GM21390 (cell line): ENCODE measurements at regions not wholly inside any gene's neighbourhood (a gene's known extent, or its start where the extent isn't known, plus 50 kb on each side); places are given as distances from the start of the nearest gene placed in this dataset.
"Not testable (repeated sequence)": the region's sequence is repeated elsewhere in the genome, so short reads cannot be mapped to it uniquely, and the experiment has no call there.

Experiments
- ATAC-seq: cut with Tn5 transposase; IDR thresholded peaks from one replicate; pipeline ENCODE4 v1.9.1; 2021; ENCODE audit not compliant: unreplicated experiment

DNA sequence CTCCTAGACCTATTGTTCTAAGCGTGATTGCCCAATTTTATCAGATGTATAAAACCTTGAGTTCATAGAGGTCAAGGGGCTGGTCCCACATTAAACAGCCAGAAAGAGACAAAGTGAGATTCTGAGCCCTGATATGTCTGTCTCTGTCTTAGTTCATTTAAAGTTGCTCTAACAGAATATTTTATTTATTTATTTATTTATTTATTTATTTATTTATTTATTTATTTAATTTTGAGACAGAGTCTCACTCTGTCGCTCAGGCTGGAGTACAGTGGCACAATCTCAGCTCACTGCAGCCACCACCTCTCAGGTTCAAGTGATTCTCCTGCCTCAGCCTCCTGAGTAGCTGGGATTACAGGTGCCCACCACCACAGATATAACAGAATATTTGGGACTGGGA is 1999.6 kb upstream of the WWC1 start:
- not testable (repeated sequence) for ATAC-seq

DNA sequence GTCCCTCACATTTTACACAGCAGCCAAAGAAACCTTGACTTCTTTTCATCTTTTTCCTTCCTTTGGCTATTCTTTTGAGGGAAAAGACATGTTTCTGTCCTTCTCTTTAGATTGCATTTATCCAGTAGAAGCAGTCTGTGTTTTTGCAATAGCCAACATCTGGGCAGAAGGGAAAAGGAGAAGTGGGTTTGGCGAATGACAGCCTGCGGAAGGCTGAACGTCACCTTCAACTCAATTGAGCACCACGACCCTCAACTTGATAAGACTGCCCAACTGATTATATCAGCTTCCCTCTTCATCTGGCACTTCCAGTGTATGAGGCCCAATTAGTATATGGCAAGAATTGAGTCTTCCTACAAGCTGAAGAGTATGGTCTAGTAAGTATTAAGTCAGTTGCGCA is 1997.6 kb upstream of the WWC1 start:
- ATAC-seq: no peak

DNA sequence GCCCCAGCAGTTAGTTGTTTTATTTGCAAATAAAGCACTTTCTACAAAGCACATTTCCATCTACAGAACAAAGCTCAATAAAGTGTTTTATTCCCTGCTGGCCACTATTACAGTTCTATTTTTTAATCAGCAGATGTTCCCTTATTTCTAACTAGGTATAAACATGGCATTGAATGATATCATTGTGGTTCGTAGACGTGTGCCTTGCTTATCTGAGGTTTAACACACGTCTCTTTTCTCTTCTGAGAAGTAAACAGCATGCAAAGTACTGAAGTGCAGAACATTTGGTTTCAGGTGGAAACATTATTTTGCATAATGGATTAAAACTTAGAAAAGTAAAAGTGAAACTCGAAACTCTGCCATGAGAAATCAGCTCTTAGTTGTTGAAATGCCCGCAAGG is 1989.3 kb upstream of the WWC1 start:
- ATAC-seq: no peak

DNA sequence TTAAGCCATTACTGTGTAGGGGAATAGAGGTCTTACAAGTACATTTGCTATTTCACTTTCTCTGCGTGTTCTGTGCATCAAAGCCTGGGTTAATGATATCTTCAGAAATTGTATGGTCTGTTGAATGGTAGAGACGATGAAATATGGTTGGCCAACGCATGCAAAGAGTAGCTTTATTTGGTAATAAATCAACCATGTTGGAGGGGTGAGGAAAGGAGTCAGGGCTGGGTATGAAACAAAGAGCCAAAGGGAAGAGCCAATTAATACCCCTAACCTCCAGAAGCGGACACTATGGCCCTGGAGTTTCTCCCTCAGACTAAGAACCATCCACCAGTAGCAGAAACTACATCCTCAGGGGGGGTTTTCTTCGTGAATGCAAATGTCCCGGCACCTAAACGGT is 1974.0 kb upstream of the WWC1 start:
- no peak for ATAC-seq

DNA sequence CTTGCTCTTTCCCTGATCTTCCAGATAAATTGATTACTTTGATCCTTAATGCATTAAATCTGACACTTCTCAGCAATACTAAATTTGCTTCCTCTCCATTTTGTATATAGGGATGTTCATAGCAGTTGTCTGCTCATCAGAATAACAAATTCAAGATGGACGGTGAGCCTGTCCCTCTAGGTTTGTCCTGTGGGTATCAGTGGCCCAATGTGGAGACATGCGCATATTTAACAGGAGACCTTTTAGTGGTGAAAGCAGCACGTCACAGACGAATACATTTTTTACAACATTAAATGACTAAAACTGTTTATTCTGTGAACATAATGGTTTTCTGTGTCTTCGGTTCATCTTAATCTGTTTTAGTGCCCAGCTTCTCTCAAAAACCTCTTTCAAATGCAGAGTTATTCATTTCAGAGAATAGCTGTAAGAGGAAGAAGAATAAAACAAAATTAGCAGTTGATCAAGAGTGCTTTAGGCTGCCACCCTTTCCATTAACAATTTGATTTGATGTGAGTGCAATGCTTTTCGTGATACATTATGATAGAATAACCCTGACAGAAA is 1970.4 kb upstream of the WWC1 start:
- no peak for ATAC-seq

DNA sequence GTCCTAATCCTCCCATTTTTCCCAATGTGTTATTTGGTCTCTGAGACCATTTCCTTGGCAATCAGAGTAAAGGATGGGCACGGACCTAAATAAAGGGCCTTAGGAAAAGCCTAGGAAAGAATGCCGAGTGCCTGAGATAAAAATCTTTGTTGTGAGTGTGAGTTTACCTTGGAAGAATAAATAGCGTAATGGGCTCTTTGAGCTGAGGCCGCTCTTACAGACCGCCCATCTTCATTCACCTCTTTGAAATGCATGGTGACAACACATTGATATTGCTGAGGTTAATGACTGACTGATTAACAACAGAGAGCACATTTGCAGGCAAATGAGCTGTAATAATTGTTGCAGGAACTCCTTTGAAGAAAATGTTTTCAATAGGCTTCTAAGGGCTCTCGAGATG is 1967.1 kb upstream of the WWC1 start:
- ATAC-seq: no peak

DNA sequence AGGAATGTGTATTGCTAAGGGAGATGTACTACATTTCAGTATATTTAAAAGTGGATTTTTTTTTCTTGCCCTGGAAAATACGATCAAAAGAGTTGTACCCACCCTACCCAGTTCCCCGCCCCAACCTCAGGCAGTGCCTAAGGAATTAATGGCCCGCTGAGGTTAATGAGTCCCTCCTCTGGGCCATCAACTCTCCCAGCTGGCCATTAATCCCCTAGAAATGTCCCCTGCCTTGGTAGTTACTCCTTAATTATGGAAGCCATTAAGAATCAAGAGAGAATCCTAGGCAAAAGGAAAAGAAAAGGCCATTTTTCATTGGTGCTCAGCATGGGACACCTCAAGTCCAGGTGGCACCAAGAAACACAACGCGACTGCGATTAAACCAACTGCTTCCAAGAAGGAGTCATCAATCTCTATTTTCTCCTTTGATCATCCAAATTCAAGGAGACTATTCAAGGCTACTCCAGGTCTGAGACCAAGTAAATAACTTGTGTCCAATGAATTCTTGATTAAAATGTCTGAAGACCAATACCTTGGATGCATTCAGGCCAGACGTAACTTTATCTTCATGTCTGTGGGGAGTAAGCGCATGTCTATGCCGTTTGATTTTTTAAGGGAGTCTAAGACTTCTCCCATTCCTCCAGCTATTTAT is 1962.2 kb upstream of the WWC1 start:
- no peak for ATAC-seq

DNA sequence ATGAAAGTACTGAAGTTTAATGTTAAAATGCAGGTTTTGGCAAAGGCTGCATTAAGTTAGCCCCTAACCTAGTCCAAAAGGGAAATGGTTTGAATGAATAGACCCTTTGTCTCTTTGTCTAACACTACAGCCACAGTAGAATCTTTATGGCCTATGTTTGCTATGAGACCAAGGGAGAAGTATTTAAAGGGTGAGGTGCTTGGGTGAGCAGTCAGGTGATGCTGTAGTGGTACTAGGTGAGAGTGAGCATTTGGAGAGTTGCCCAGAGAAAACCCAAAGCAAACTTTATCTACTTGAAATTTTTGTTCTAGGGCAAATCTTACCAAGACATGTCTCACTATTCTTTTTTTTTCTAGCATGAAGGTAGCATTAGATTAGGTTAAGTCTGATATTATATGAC is 1961.4 kb upstream of the WWC1 start:
- no peak for ATAC-seq

DNA sequence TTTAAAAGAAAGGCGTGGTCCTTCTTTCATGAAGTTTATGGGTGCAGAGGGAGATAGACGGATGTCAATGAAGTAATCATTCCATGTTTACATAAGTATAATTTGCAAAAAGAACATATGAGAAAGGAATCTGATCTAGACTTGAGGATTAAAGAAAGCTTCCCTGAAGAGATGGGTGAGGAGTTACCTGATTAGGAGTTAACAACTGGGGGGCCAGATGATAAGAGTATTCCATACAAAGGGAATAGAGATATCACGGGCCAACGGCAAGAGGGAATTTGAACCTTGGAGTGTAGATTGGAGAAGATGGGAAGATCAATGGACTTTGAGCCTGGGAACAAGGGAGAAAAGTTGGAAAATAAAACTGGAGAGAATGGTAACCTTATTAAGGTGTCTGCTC is 1959.9 kb upstream of the WWC1 start:
- ATAC-seq: no peak

DNA sequence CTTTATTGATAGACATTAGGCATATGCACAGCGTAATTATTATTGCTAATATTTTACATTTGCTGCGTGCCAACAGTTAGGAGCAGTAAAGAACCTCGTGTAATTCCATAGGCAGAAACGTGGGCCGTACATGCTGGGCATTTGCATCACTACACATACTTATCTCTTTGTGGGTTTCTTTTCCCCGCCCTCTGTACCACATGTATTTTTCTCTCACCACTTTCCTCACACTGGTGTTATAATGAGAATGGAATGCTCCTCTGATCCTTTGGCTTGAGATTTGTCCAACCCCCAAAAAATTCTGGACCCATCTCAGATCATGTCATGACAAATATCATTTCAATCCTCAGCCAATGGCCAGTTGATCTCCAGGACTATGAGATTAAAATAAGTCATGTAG is 1952.6 kb upstream of the WWC1 start:
- no peak for ATAC-seq

DNA sequence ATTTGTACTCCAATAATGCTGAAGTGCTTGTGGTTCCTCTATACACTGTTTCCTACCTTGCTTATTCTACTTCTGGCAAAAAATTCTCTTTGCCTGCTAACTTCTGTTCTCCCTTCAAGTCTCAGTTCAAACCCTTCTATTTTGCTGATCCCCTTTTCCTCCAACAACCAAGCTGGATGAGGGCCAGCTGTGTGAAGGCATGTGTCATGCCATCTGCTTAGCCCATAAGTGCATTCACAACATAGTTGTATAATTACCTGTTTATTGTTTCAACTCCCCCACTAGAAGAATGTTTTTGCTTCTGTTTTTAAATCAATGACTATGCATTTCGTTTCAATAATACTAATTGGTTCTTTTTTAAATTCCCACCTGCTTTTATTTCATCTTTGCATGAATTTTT is 1951.4 kb upstream of the WWC1 start:
- no peak for ATAC-seq

DNA sequence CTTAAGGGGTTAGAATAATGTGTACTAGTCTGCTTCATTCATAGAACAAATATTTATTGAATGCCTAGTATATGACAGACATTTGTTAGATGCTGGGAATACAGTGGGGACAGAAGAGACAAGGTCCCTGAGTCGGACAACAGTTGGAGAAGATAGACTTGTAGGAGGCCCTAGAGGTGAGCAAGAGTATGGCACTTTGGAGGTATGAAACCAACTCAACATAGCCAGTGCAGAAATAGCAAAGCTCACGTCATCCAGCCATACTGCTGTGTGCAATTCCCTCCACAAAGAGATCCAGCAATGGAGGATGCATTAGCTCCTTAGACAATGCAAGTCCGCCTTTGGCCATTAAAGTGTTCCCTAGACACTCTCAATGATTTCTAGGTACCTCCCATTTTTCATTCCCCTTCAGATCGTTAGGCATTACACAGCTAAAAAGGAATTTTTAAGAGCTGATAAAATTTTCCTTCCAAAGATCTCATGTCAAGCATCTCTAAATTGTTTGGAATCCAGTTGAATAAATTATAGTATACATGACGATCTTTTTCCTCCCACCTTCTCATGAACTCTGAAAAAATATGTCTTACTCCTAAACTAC is 1949.6 kb upstream of the WWC1 start:
- ATAC-seq: no peak

DNA sequence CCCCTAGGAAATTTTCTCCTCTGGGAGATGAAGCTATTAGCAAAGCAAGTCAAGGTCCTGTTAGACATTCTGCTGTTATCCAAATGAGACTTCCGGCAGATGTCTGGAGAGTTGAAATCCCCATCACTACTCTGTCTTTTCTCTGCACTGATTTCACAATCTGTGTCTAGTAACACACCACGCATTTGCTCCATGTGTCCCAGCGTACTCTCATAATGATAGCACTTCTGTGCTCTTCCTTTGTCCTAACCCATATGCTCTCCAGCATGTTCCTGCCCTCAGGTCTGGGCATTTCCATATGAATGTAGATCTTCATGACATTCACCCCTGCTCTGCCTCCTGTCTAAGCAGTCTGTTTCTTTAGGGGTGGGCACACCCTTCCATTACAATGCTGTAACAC is 1949.0 kb upstream of the WWC1 start:
- no peak for ATAC-seq

DNA sequence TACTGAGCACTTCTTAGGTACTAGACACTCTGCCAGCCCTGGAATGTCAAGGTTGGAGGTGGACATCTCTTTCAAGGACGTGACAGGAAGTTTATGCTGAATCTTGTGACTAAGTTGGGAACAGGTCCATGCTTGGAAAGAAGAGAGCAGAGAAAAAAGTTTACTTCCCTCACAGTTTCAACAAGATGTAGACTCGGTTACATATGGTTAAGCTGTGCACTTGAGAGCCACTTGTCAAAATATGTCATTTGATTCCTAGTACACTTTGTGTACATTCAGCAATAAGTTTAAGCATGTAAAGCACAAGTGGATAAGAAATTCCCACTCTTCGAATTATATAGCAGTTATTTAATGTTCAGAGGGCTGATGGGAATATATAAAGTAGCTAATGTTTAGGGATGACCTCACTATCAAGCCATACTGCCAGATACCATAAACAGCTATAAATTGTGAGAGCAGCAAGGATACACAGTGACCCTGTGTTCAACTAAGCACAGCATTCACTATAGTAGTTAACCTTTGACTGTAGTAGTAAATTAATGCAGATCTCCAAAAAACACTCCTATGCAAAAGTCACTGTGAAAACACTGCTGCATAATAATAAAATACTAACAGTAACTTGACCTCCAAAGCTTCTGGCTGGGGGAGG is 1944.6 kb upstream of the WWC1 start:
- ATAC-seq: no peak

DNA sequence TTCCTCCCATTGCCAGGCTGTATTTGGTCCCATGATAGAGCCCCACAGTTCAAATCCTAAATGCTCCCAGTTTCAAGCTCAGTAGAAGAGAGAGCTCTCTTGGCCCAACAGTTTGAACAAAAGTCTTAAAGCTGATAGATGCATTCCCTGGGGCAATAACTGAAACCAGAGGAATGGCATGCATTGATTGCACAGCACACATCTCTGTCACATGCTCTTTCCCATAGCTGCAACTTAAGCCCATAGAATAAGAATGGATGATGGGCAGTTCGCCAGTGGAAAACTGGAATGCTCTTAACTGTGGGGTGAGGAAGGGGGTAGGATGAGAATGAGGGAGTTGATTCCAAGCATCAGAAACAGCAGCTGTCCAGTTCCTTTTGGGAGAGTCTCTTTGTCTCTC is 1942.4 kb upstream of the WWC1 start:
- ATAC-seq: no peak

DNA sequence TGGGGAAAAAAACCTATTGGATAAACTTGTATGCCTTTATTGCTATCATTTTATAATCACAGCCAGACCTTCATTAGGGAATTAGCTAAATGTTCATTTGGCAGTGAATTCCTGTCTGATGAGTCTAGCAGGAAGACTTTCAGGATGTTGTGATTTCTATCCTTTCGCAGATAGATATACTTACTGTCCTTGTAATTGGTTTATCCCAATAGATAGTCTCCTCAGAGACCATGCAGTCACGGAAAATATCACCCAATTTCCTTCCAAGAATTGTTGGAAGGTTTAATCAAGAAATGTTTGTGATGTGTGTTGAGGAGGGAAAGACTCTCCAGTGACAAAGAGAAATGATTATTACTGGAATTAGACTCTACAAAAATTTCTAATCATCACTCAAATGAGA is 1937.9 kb upstream of the WWC1 start:
- no peak for ATAC-seq

DNA sequence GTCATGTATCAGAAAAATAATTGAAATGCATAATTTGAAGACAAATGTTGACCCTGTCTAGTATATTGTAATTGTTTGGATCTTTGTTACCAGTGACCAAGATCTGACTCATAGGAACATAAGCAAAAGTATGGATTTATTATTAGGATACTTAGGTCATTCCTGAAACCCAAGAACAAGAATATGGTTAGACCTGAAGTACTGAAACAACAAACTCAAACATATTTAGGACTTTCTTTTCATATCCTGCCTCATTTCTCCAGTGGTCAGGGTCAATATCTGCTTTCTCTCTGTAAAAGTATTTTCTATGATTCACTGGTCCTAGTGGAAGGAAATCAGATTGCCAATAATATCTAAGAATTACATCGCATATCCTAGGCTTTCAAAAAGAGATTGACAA is 1937.1 kb upstream of the WWC1 start:
- ATAC-seq: no peak

DNA sequence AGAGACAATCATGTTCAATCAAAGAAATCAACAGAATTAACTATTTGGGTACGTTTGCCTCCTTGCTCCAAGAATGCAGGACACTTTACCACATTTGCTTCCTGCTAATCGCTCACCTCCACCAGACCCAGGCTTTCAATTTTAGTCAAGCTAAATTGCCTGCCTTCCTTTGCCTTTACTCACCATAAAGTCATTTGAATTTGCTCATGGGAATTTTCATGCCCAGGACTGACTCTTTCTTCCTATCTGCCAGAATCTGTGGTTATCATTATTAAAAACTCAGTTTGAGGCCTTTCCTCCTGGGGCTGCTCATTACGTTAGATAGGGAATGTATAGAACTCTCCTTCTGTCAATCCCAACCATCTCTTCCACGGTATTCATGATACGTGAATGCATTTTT is 1935.3 kb upstream of the WWC1 start:
- ATAC-seq: no peak

DNA sequence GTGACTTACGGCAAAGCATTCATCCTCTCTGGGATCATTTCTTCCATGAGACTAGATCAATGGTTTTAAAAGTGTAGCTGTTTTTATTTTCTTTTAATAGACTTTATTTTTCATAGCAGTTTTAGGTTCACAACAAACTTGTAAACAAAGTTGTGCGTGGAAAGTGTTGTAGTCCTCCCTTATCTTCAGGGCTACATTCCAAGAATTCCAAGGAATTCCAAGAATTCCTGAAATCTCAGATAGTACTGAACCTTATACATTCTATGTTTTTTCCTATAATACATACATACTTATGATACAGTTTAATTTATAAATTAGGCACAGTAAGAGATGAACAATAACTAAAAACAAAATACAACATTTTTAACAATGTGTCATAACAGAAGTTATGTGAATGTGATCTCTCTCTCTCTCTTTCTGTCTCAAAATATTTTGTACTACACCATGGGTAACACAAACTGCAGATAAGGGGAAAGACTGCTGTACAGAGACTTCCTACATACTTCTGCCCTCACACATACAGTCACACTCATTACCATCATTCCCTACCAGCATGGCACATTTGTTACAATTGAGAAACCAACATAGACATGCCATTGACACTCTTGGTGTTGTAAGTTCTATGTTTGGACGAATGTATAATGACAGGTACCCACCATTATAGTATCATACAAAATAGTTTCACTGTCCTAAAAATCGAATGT is 1933.2 kb upstream of the WWC1 start:
- ATAC-seq: no peak

DNA sequence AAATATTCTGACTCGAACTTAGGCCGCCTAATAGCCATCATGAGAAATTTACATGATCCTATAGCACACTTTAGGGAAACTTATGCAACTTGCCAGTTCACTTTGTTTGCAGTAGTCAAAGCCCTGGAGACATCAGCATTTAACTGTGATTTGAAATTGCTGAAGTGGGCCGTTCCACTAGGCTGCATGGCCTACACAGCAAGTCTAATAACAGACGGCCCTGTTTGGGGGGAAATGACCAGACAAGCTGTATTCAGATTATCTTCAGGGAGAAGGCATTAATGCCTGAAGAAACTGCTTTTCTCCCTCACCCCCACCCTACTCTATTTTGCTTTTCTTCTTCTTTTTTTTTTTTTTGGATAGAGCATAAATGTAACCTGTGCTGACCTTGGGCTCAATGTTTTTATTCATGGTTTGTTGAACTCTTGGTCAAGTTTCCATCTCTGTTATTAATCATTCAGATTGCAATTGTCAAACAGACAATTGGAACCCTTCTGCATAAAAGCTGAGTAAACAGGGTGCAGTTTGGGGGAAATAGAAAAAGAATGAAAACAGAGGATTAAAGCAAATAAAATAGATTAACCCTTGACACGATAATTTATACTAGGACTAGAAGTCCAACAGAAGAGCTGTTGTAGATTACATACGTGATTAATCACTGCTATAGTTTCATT is 1928.2 kb upstream of the WWC1 start:
- ATAC-seq: no peak

DNA sequence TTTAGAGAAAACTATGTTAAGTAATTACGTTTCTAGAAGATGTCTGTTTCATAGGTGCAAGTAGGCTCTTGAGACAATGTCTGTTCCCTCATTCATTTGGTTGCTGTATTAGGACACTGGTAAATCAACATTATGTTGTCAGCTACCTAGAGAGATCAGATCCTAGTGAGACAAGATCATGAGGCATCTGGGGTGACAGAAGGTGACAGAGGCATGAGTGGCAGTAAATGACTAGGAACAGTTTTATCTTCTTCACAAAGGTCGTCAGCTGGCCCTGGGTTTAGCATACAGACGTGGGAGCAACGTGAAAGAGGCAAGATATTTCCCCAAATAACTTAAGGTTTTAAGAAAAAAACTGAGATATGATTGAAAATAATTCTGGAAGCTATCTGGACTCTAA is 1926.3 kb upstream of the WWC1 start:
- ATAC-seq: no peak
